GM12878 (cell line): ENCODE measurements at regions not wholly inside any gene's neighbourhood (a gene's known extent, or its start where the extent isn't known, plus 50 kb on each side); places are given as distances from the start of the nearest gene placed in this dataset.

ENCODE experiments used
- CEBPB ChIP-seq, 2 experiments: fragments of 150-350 bp in 1 of 2; IDR thresholded peaks; 2 replicates each; pipeline ENCODE4 v1.6.1; 2012 to 2014; ENCODE audit warnings: low read depth in 2 of 2, low read length in 2 of 2, borderline replicate concordance in 1 of 2, inconsistent platforms in 1 of 2
- MYC ChIP-seq: IDR thresholded peaks from 2 replicates; pipeline ENCODE4 v1.6.1; 2011; ENCODE audit warnings: mild to moderate bottlenecking, low read length, moderate library complexity, inconsistent platforms; ENCODE audit not compliant: insufficient read depth, insufficient replicate concordance, insufficient read length, severe bottlenecking
- NR2C2 ChIP-seq: IDR thresholded peaks from 2 replicates; pipeline ENCODE4 v1.6.1; 2011; ENCODE audit warnings: borderline replicate concordance, low read depth; ENCODE audit not compliant: control insufficient read depth, insufficient read length
- POLR2A ChIP-seq: IDR thresholded peaks from 2 replicates; pipeline ENCODE4 v1.6.1; 2011; ENCODE audit warnings: low read depth, mild to moderate bottlenecking, low read length
- POLR2AphosphoS5 ChIP-seq: IDR thresholded peaks from 2 replicates; pipeline ENCODE4 v1.6.1; 2011; ENCODE audit warnings: mild to moderate bottlenecking, low read length, inconsistent platforms
- RFX5 ChIP-seq: IDR thresholded peaks from 2 replicates; pipeline ENCODE4 v1.6.1; 2011; ENCODE audit warnings: low read depth, low read length, improper control_type of control experiment
- SMC3 ChIP-seq: IDR thresholded peaks from 2 replicates; pipeline ENCODE4 v1.6.1; 2011; ENCODE audit warnings: low read length, improper control_type of control experiment, borderline replicate concordance
- TAF1 ChIP-seq: IDR thresholded peaks from 2 replicates; pipeline ENCODE4 v1.6.1; 2011; ENCODE audit warnings: mild to moderate bottlenecking, low read depth, low read length, borderline replicate concordance
- WRNIP1 ChIP-seq: IDR thresholded peaks from 2 replicates; pipeline ENCODE4 v1.6.1; 2011; ENCODE audit warnings: low read depth, low read length, improper control_type of control experiment, borderline replicate concordance
- TF ChIP-seq, protein P1 (sequence below), 3 experiments: IDR thresholded peaks in 2 of 3; conservative IDR thresholded peaks in 1 of 3; 2 replicates each; pipeline ENCODE4 v1.5.1; 2011; ENCODE audit warnings: low read depth in 3 of 3, low read length in 3 of 3, mild to moderate bottlenecking in 3 of 3, control low read depth in 2 of 3, moderate library complexity in 2 of 3, inconsistent platforms in 1 of 3, mixed read lengths in 1 of 3; ENCODE audit not compliant: control insufficient read depth in 2 of 3, insufficient read depth in 1 of 3; ENCODE audit errors: extremely low read depth in 1 of 3
- TF ChIP-seq, protein P2 (sequence below): fragments of 450-650 bp; IDR thresholded peaks from 2 replicates; pipeline ENCODE4 v1.6.1; 2016; ENCODE audit warnings: mild to moderate bottlenecking
- TF ChIP-seq, protein P3 (sequence below): IDR thresholded peaks from 2 replicates; pipeline ENCODE4 v1.6.1; 2011; ENCODE audit warnings: borderline replicate concordance, low read depth, mild to moderate bottlenecking, moderate library complexity, low read length; ENCODE audit not compliant: insufficient read depth, poor library complexity, severe bottlenecking
- TF ChIP-seq, protein P4 (sequence below): IDR thresholded peaks from 2 replicates; pipeline ENCODE4 v1.6.1; 2011; ENCODE audit warnings: low read depth, mild to moderate bottlenecking, low read length, moderate library complexity, borderline replicate concordance; ENCODE audit errors: extremely low read depth
- TF ChIP-seq, protein P5 (sequence below): fragments of 450-650 bp; IDR thresholded peaks from 2 replicates; pipeline ENCODE4 v1.6.1; 2018; ENCODE audit warnings: borderline replicate concordance, mild to moderate bottlenecking; ENCODE audit not compliant: partially characterized antibody

DNA sequence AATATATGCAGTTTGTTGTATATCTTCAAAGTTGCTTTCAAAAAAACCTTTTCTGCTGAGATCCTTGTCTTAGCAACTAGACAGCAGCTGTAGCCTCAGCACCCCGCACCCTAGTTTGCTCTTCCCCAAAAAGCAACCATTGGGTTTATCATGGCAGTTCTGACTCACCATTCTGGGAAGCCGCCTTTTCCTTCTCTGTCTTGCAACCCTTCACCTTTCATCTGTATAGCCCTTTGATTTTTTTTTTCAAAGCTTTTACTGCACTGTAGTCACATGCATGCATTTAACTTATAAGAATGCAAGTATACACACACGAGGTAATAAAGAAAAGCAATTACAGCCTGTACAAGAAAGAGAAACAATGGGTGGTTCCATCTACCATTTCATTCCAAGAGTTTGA, 65.1 kb upstream of the THBS1 start:
- TF ChIP-seq POLR2A, result no peak
- no peak for TF ChIP-seq RFX5
- TF ChIP-seq CEBPB (IDR thresholded peaks at IDR 0.05; ENCODE audit: borderline replicate concordance in 1 of 2, low read depth in 2 of 2, low read length in 2 of 2), result no peak
- TF ChIP-seq, protein P1, sequence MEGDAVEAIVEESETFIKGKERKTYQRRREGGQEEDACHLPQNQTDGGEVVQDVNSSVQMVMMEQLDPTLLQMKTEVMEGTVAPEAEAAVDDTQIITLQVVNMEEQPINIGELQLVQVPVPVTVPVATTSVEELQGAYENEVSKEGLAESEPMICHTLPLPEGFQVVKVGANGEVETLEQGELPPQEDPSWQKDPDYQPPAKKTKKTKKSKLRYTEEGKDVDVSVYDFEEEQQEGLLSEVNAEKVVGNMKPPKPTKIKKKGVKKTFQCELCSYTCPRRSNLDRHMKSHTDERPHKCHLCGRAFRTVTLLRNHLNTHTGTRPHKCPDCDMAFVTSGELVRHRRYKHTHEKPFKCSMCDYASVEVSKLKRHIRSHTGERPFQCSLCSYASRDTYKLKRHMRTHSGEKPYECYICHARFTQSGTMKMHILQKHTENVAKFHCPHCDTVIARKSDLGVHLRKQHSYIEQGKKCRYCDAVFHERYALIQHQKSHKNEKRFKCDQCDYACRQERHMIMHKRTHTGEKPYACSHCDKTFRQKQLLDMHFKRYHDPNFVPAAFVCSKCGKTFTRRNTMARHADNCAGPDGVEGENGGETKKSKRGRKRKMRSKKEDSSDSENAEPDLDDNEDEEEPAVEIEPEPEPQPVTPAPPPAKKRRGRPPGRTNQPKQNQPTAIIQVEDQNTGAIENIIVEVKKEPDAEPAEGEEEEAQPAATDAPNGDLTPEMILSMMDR (IDR thresholded peaks at IDR 0.05 in 2 of 3, conservative IDR thresholded peaks at IDR 0.05 in 1 of 3; ENCODE audit: control insufficient read depth in 2 of 3, extremely low read depth in 1 of 3, insufficient read depth in 1 of 3, low read depth in 3 of 3, low read length in 3 of 3), result no peak
- TF ChIP-seq, protein P2, sequence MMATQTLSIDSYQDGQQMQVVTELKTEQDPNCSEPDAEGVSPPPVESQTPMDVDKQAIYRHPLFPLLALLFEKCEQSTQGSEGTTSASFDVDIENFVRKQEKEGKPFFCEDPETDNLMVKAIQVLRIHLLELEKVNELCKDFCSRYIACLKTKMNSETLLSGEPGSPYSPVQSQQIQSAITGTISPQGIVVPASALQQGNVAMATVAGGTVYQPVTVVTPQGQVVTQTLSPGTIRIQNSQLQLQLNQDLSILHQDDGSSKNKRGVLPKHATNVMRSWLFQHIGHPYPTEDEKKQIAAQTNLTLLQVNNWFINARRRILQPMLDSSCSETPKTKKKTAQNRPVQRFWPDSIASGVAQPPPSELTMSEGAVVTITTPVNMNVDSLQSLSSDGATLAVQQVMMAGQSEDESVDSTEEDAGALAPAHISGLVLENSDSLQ, result no peak
- TF ChIP-seq POLR2AphosphoS5, result no peak
- TF ChIP-seq TAF1, result no peak
- TF ChIP-seq SMC3, result no peak
- TF ChIP-seq, protein P3, sequence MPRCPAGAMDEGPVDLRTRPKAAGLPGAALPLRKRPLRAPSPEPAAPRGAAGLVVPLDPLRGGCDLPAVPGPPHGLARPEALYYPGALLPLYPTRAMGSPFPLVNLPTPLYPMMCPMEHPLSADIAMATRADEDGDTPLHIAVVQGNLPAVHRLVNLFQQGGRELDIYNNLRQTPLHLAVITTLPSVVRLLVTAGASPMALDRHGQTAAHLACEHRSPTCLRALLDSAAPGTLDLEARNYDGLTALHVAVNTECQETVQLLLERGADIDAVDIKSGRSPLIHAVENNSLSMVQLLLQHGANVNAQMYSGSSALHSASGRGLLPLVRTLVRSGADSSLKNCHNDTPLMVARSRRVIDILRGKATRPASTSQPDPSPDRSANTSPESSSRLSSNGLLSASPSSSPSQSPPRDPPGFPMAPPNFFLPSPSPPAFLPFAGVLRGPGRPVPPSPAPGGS, result no peak
- TF ChIP-seq NR2C2, result no peak
- TF ChIP-seq, protein P4, sequence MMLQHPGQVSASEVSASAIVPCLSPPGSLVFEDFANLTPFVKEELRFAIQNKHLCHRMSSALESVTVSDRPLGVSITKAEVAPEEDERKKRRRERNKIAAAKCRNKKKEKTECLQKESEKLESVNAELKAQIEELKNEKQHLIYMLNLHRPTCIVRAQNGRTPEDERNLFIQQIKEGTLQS, result no peak
- TF ChIP-seq, protein P5, sequence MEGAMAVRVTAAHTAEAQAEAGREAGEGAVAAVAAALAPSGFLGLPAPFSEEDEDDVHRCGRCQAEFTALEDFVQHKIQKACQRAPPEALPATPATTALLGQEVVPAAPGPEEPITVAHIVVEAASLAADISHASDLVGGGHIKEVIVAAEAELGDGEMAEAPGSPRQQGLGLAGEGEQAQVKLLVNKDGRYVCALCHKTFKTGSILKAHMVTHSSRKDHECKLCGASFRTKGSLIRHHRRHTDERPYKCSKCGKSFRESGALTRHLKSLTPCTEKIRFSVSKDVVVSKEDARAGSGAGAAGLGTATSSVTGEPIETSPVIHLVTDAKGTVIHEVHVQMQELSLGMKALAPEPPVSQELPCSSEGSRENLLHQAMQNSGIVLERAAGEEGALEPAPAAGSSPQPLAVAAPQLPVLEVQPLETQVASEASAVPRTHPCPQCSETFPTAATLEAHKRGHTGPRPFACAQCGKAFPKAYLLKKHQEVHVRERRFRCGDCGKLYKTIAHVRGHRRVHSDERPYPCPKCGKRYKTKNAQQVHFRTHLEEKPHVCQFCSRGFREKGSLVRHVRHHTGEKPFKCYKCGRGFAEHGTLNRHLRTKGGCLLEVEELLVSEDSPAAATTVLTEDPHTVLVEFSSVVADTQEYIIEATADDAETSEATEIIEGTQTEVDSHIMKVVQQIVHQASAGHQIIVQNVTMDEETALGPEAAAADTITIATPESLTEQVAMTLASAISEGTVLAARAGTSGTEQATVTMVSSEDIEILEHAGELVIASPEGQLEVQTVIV, result no peak
- TF ChIP-seq MYC, result no peak
- no peak for TF ChIP-seq WRNIP1
